ENCODE measurements at regions not wholly inside any gene's neighbourhood (a gene's known extent, or its start where the extent isn't known, plus 50 kb on each side); places are given as distances from the start of the nearest gene placed in this dataset.

DNA sequence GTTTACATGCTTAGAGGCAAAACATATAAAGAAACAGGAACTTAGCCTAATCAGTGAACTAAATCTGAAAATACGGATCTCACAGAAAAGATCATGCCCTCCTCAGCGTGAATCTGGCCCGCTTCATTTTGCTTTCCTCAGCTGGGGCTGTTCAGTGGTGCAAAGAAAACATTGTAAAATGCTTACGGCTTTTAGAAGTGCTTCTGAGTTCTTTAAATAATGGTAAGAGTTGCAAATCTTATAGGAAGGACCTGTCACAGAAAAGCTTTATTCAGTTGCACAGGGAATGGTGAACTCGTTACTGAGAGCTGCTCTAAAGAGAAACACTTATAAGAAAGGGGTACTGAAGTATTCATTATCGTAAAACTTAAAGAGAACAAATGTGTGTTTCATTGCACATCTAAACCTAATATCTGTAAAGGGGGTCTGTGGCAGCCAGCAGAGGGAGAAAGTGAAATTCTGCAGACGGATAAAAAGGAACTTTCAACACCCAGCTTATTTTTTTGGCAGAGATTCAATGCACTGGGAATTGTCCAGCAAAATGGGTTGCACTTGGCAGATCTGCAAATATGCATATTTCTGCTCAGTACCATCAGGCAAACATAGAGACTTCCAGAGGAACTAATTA, 139.2 kb upstream of the ANK2 start:
- H3K4me2 ChIP-seq (ENCODE audit: control insufficient read depth, extremely low read depth, insufficient read depth, low read depth, low read length): no peak overlapping the region
- DNase-seq (ENCODE audit: low read depth, low spot score): no peak
- peak overlapping the region; percentile 47 for H2AFZ ChIP-seq (ENCODE audit: control insufficient read depth, low read length)
- H3K9ac ChIP-seq (ENCODE audit: control insufficient read depth, extremely low read depth, insufficient read depth, low read length): no peak overlapping the region
- no peak overlapping the region for H3K27ac ChIP-seq (ENCODE audit: control insufficient read depth, insufficient read depth, low read length)
- dilution Hi-C loops (cut with MboI; ENCODE audit: extremely low pct_ligation_motif_present, low sequenced_read_pairs): no loop called here
- TF ChIP-seq EZH2 (IDR thresholded peaks at IDR 0.05; ENCODE audit: low read length) (no peak), CTCF (optimal IDR thresholded peaks at IDR 0.05 in 1 of 3, IDR thresholded peaks at IDR 0.05 in 1 of 3, conservative IDR thresholded peaks at IDR 0.05 in 1 of 3; ENCODE audit: extremely low read depth in 1 of 3, insufficient read depth in 2 of 3, low read length in 3 of 3) (no peak)
- H3K9me3 ChIP-seq (ENCODE audit: control insufficient read depth, low read depth, low read length): no peaks in the 10 kb centered on the region
- no peaks in the 10 kb centered on the region for H3K79me2 ChIP-seq (ENCODE audit: control insufficient read depth, insufficient read depth, low read length)
- H3K4me3 ChIP-seq (ENCODE audit: control insufficient read depth in 2 of 3, extremely low read depth in 1 of 3, insufficient read depth in 2 of 3, low read depth in 1 of 3, low read length in 3 of 3): no peak overlapping the region
- no peaks in the 10 kb centered on the region for H3K4me1 ChIP-seq (ENCODE audit: control insufficient read depth, extremely low read depth, insufficient read depth, low read length)
- no peaks in the 10 kb centered on the region for H4K20me1 ChIP-seq (ENCODE audit: control insufficient read depth, extremely low read depth, insufficient read depth, low read length)
- FAIRE-seq: no peak
- H3K36me3 ChIP-seq (ENCODE audit: control insufficient read depth in 2 of 2, extremely low read depth in 1 of 2, insufficient read depth in 2 of 2, low read length in 2 of 2): no peaks in the 10 kb centered on the region
- no peaks in the 10 kb centered on the region for H3K27me3 ChIP-seq (ENCODE audit: control insufficient read depth, extremely low read depth, insufficient read depth, low read length)
- no peaks in the 10 kb centered on the region for H3K9me1 ChIP-seq (ENCODE audit: control insufficient read depth, extremely low read depth, insufficient read depth, low read length)

- Histone ChIP-seq H2AFZ (ENCODE audit: control insufficient read depth, low read length) (no peak overlapping the region), H3K9me3 (ENCODE audit: control insufficient read depth, low read depth, low read length) (no peaks in the 10 kb centered on the region), H3K9ac (ENCODE audit: control insufficient read depth, extremely low read depth, insufficient read depth, low read length) (no peak overlapping the region), H3K27ac (ENCODE audit: control insufficient read depth, insufficient read depth, low read length) (no peak overlapping the region), H3K4me1 (ENCODE audit: control insufficient read depth, extremely low read depth, insufficient read depth, low read length) (no peaks in the 10 kb centered on the region), H3K36me3 (ENCODE audit: control insufficient read depth in 2 of 2, extremely low read depth in 1 of 2, insufficient read depth in 2 of 2, low read length in 2 of 2) (no peaks in the 10 kb centered on the region), H4K20me1 (ENCODE audit: control insufficient read depth, extremely low read depth, insufficient read depth, low read length) (no peaks in the 10 kb centered on the region), H3K4me2 (ENCODE audit: control insufficient read depth, extremely low read depth, insufficient read depth, low read depth, low read length) (no peak overlapping the region), H3K27me3 (ENCODE audit: control insufficient read depth, extremely low read depth, insufficient read depth, low read length) (no peaks in the 10 kb centered on the region), H3K4me3 (ENCODE audit: control insufficient read depth in 2 of 3, extremely low read depth in 1 of 3, insufficient read depth in 2 of 3, low read depth in 1 of 3, low read length in 3 of 3) (no peak overlapping the region), H3K79me2 (ENCODE audit: control insufficient read depth, insufficient read depth, low read length) (no peaks in the 10 kb centered on the region), H3K9me1 (ENCODE audit: control insufficient read depth, extremely low read depth, insufficient read depth, low read length) (no peaks in the 10 kb centered on the region)
- FAIRE-seq (no peak), DNase-seq (ENCODE audit: low read depth, low spot score) (no peak)
- TF ChIP-seq CTCF (optimal IDR thresholded peaks at IDR 0.05 in 1 of 3, IDR thresholded peaks at IDR 0.05 in 1 of 3, conservative IDR thresholded peaks at IDR 0.05 in 1 of 3; ENCODE audit: extremely low read depth in 1 of 3, insufficient read depth in 2 of 3, low read length in 3 of 3): no peak
- TF ChIP-seq EZH2 (IDR thresholded peaks at IDR 0.05; ENCODE audit: low read length): no peak
- dilution Hi-C loops (cut with MboI; ENCODE audit: extremely low pct_ligation_motif_present, low sequenced_read_pairs): no loop called here
Observed at GRCh38 chr4:112916868-112917267, 132.6 kb upstream of the ANK2 start.

Data from keratinocyte (primary cell).